ENCODE measurements at regions not wholly inside any gene's neighbourhood (a gene's known extent, or its start where the extent isn't known, plus 50 kb on each side); places are given as distances from the start of the nearest gene placed in this dataset.

DNA sequence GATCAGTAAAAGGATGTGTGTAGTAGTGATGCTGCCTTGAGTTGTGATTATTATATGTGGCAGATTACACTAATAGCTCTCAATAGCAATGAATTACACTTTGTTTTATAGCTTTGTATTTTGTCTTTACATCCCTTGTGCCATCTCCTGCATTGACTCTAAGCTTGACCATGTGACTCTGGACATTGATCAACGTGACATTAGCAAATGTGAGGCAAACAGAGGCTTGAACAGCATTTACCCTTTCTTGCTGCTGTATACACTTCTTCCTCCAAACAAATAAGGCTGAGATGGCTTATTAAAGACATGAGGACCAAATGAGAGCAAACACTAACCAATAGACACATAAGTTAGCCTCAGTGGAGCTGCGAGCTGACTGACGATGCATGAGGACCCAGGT lies 63.5 kb downstream of the MAD2L1 start:
- TF ChIP-seq CTCF (conservative IDR thresholded peaks at IDR 0.05 in 1 of 2, IDR thresholded peaks at IDR 0.05 in 1 of 2; ENCODE audit: low read depth in 1 of 2, low read length in 2 of 2) (no peak), EZH2 (IDR thresholded peaks at IDR 0.05; ENCODE audit: low read length, missing control alignments) (no peak)

Data from fibroblast of lung (primary cell).